Fibroblast of peridontal ligament (primary cell): ENCODE measurements at regions not wholly inside any gene's neighbourhood (a gene's known extent, or its start where the extent isn't known, plus 50 kb on each side); places are given as distances from the start of the nearest gene placed in this dataset.
"Not testable (repeated sequence)": the region's sequence is repeated elsewhere in the genome, so short reads cannot be mapped to it uniquely, and the experiment has no call there.

Experiments used
- DNase-seq: peaks from one replicate; pipeline ENCODE4 v3.0.0-alpha.2; 2010; ENCODE audit errors: extremely low read depth

DNA sequence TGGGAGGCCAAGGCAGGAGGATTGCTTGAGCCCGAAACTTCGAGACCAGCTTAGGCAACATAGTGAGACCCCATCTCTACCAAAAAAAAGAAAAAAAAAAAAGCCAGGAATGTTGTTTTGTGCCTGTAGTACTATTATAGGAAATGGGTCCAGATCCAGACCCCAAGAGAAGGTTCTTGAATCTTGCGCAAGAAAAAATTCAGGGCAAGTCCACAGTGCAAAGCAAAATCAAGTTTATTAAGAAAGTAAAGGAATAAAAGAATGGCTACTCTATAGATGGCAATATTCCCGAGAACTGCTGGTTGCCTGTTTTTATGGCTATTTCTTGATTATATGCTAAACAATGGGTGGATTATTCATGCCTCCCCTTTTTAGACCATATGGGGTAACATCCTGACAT is 51.2 kb upstream of the RDX start:
- no peak for DNase-seq

DNA sequence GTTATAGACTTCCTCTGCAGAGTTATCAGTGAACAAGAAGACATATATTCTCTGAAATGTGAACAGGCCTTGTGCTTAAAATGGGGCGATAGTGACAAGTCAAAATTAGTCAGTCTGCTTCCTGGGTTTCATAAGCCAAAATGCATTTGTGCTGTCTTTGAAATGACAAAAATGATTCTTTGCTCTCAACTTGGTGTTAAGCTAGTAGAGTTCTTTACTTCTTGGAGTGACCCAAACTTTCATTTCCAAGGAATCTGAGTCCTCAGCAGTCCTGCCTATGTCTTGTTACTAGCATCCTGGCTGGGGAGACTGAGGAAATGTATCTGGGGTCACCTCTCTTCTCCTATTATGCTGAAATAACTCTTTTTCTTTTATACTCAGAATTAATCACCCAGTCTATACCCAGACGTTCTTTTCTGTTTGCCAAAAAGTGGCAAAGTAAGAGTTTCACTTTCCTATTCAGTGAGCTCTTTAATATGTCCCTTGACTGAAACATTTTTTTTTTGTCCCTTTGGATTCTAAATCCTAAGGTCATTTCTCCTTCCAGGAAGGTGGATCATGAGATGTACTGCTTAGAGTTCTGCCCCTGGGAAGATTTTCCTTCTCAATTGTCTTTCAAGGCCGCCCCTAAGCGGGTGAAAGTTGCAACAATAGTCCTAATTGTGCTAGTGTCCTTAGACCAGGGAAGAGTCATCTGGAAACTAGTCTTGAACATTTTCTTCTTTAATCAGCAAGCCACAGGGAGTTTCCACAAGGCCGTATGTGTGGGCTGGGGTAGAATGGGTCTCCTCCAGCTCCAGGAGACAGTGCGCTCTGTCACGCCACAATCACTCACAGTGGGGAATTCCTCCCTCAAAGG is 53.0 kb upstream of the RDX start:
- DNase-seq = peak; percentile 24

DNA sequence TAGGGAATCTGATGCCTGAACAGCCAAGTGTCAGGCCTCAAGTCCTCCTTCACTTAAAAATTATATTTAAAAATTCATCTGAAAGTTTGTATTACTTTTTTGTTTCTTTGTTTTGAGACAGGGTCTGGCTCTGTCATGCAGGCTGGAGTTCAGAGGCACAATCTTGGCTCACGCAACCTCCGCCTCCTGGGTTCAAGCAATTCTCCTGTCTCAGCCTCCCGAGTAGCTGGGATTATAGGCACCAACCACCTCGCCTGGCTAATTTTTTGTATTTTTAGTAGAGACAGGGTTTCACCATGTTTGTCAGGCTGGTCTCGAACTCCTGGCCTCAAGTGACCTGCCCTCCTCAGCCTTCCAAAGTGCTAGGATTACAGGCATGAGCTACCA is 53.6 kb upstream of the RDX start:
- not testable (repeated sequence) for DNase-seq

DNA sequence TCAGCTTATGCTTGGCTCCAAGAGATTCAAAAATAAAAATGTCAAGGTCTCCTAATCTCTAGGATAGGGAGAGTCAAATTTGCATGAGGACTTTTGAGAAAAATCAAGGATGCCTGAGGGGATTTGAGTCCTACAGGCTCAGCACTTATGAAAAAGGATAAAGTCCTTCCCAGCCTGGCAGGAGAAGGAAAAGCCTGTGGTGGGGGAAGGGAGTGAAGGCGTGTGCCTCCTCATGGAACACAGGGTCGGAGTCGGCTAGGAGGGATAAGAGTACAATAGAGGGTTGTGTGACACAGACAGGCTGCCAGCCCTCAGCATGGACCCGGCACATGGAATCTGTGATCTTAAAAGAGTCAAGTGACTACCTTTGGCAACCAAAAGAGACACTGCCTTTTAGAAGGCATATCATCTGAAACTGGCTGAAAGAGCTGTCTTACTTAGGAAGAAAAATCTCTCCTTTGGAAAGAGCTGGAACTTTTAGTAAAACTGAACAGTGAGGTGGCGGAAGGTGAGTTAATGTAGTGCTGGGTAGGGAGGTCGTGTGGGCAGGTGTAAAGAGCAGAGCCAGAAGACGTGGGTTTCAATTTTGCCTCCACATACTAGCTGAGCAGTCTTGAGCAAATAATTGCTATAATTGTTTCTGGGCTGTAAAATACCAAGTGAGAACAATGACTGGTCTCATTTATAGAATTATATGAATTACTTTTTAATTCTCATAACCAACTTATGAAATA is 58.8 kb upstream of the RDX start:
- DNase-seq = no peak

DNA sequence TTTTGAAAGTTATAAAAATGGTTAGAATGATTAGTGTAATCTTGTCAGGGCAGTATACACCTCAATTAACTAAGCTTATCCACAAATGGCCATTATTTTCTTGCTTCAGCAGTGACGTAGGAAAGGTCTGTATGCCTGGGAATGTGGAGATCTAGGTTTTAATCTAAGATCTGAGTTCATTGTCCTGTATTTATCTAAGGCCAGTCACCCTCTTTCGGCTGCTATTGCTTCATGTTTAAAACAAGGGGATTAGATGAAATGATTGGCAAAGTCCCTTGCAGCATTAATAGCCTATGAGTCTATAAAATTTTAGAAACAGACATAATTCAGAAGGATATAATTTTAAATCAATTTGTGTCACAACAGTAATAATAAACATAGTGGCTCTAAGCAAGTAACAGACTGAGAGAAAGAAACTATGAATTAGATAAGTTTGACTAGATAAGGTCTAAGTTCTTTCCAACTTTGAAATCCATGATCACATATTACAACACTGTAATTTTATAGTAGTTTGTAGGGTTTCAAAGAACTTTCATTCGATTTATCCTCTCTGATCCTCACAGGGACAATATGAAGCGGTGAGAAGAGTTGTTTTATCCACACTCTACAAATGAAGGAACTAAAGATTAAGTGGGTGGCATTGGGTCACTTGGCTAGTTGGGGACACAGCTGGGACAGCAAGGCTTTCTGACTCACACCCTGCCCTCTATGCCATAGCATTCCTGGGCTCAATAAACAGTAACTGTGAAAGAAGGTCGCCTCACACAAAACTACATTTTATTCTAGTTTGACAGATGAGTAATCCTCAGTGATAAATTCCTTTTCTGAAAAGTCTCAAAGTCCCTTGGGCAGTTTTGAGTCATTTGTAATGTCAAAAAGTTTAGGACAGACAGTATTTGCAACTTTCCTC is 60.6 kb upstream of the RDX start:
- DNase-seq = peak; percentile 12

DNA sequence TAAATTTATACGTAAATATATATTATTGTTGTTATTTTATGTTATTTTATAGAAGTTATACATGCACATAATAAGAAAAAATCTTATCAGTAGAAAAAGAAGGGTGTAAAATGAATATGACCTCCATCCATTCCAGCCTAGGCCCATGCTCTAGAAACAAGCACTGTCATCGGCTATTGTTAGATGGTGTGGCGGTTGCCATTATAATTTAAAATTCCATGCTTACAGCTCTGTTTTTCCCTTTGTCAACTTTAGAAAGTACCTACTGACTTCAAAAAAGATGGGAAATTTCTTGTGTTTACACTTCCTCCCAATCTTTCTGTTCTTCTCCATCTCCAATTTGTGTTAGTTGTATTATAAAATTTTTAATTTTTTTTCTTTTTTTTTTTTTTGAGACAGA is 61.9 kb upstream of the RDX start:
- no peak for DNase-seq

DNA sequence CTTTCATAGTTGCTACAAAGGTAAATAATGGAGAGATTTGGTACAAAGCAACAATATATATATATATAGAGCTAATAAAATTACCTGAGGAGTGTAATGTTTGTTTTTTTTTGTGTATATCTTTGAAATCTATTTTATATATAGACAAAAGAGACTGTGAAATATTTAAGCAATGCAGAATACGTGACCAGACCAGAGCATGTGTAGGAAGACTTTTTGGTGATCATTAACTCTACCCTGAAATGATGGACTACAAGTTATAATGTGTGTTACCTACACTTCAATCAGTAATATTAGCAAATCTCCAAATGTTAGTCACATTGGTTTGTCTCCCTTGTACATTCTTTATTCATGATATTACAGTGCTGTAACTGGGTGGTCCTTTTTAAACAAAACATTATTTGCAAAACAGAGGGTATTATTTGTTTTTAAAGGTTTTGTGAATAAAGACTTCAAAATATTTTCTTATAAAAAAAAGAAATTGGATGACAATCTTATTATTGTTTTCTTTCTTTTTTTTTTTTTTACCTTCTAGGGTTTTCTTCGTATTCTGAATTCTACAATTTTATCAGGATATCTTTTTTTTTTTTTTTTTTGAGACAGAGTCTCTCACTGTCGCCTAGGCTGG is 64.5 kb upstream of the RDX start:
- not testable (repeated sequence) for DNase-seq

DNA sequence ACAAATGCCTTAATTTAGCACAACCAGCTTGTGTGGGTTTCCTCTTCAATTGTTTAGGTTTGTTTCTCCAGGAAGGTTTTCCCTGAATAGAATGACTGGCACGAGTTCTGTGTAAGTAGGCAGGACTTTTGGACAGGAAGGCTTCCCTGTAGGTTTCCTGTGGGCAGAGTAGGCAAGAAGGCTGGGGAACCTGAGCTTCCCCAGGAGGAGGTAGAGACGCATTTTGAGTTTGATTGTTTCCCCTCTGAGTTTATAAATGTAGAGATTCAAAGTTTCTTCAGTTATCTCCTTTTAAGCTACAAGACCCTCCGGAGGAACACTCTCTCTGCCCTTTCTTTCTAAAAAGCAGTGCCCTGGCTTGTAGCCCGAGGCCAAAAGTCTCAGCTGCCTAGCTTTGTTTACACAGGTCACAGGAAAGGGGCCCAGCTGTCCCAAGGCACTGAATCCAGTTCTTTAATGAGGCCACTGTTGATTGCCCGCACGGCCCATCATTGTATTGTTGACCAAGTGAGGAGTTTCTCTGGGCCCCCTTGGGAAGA is 66.6 kb upstream of the RDX start:
- peak; percentile 28 for DNase-seq

DNA sequence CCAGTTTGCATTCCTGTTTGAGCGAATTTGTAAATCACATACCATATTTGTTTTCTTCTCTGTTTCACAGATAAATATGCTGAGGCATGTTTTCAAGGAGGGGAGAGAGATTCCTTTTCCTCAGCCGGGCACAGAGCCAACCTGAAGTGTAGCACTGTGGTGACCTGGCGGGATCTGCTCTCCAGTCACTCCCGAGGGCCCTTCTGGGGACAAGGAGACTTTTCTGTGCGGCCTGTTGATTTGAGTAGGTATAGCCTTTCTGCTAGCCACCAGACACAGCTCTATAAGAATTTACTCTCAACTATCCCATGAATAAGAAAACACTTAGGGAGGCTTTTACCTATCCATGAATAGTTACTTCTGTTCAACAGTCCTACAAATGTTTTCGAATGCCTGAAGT is 63.5 kb upstream of the FDX1 start:
- DNase-seq = peak; percentile 12

DNA sequence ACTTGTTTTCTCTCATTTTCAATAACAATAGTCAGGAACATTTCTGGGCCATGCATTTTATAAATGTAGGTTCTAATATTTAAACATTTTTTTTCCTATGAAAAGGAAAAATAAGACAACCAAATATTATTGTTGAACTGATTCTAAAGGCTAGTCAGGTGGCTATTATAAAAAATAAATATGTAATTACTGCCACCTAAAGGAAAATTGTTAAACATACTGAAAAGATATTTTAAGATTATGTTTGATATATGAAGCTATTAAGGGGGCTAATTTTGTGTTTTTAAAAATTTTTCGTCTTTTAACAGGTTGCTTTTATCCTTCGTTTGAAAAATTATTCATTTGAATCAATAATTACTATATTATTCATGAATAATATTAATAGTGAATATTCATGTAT is 62.2 kb upstream of the FDX1 start:
- peak; percentile 26 for DNase-seq

DNA sequence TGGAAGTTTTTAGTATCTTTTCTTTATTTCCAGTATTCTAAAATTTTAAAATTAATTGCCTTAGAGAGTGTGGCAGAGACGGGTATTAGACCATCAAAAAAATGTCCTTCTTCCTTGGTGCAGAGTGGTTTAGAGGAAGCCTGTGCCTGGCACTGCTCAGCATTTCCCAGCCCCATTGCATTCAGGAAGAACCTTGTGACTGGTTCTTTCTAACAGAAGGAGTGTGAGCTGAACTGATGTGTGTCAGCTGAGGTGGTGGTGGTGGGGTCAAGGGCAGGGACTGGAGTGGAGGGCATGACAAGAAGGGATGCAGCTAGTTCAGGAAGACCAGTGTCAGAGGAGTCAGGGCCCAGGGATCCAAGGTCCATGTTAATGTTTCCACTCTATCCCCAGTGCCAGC is 58.7 kb upstream of the FDX1 start:
- DNase-seq = no peak

DNA sequence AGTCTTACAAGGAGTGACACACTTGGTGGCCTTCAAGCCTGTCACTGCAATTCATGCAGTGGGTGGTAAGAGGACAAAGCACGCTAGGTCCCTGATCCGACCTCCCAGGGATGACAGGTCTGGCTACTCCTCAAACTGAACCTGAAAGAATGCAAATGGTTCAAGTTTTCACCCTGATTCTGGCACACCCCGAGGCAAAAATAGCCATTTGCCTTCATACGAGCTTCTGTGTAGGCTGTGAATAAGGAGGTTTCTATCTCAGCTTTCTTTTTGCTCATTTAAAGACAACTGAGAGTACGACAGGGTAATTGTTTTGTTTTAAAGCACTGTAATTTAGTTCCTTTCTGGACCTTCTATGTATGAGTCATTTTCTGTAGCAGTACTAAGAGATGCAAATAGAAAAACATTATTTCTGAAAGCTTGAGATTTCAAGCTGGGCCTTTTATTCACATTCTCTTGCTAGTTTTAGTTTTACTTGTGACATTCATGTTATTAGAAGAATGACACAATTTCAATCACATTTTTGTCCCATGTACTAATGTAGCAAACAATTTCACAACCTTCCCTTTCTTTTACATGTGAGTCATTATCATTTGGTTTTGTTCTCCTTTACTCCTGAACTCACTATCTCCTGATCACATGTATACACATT is 56.6 kb upstream of the FDX1 start:
- peak; percentile 58 for DNase-seq

DNA sequence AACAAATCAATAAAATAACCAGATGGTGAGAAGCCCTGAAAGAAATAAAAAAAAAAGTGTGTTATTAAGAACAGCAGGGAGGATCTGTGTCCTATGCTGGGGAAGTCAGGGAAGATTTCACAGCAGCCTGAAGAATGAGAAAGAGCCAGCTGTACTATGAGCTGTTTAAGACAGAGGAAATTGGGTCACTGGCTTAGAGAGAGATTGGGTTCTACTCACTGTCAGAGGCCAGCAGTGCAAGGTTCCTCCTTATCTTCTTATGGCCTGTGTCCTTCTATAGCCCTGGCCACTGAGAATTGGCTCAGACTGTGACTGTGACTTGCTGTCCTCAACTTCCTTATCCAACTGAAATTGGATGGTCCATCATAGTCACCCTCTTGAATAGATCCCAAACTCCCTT is 54.8 kb upstream of the FDX1 start:
- DNase-seq = no peak

DNA sequence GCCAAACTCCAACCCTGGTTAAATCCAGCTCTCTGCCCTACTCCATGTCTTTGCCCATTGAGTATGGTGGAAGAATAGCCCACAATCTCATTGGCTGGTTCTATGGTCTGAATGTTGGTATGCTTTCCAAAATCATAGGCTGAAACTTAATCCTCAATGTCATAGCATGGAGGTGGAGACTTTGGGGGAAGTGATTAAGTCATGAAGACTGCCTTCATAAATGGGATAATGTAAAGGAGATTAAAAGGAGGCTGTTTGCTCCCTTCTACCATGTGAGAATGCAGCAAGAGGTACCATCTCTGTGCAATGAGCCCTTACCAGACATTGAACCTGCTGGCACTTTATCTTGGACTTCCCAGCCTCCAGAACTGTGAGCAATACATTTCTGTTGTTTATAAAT is 54.4 kb upstream of the FDX1 start:
- no peak for DNase-seq

DNA sequence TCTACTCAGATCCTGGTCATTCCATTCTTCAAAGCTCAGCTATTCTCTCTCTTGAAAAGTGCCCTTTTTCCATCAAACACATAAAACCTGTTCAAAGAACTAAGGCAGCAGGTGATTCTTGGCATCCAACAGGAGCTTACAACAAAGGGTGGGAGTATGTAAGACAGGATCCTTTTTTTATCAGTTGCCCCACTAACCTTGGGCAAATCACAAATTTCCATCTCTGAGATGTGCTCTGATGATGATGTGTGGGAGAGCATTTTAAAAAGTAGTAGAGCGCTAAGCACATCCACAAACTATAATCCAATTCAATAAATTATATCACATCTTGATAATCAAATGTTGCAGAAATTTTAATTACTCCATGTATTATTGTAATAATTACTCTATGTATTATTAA is 53.7 kb upstream of the FDX1 start:
- DNase-seq = no peak

DNA sequence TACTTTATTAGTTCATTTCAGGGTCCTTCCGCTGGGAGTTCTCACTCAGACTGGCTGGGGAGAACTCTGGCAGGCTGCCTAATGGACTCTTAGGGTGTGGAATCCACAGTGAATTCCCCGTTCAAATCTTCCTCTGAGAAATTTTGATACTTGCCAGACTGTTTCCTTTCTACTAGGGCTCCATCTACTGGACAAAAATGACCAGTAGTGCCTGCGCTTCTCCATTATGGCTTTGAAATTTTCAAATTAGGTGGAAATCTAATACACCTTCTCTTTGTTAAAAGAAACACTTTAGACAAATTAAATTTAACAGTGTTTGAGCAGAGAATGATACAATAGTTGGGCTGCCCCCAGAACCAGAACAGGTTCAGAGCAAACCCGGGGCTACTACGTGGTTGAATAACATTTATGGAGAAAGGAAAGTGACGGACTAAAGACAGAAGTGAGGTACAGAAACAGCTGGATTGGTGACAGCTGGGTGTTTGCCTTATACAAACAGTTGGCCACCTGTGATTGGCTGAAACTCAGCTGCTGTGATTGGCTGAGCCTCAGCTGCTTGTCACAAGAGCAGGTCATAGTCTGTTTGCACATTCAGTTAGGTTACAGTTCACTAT is 52.9 kb upstream of the FDX1 start:
- DNase-seq = peak; percentile 82

DNA sequence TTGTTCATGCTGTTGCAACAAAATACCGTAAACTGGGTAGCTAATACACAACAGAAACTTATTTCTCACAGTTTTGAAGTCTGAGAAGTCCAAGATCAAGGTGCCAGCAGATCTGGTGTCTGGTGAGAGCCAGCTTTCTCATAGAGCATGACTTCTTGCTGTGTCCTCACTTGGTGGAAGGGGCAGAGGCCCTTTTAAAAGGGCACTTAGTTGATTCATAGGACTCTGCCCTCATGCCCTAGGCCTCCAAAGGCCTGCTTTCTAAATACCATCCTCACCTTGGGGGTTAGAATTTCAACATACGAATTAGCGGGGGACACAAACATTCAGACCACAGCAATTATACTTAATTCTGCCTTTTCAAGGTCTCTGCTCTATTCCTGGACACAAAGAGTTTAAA is 52.3 kb upstream of the FDX1 start:
- DNase-seq = no peak

DNA sequence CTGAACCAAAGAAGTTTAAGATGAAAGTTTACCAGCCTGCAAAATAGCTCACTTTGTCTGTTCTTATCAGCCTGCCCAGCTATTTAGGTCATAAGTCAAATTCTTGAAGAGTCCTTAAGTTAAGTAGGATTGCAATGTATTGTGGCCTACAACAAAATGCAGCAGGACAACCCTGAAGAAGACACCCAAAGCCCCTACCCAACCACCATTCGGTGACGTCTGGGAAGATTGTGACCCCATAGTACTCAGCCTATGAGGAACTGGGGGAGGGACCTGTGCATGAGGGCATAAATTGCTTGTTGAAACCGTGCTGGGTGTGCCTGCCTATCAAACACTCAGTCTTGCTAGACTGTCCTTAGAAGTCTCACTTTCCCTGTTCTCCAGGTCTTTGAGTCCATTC is 50.5 kb upstream of the FDX1 start:
- no peak for DNase-seq

DNA sequence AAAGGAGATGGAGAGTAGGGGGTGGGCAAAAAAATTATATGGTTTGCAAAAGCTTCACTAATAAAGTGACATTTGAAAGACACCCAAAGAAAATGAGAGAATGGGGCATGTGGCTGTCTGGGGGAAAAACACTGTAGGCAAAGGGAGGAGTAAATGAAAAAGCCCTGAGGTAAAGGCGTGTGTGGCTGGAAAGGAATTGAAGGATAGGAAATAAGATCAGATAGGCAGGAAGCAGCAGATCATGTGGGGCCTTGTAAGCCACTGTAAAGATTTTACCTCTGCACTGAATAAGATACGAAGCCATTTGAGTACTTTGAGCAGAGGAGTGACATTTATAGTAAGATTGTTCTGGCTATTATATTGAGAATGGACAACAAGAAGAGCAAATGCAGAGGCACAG is 49.8 kb upstream of the FDX1 start:
- no peak for DNase-seq
